ENCODE measurements at regions not wholly inside any gene's neighbourhood (a gene's known extent, or its start where the extent isn't known, plus 50 kb on each side); places are given as distances from the start of the nearest gene placed in this dataset.

GRCh38 chr14:106831322-106831720 lies 1304.9 kb downstream of the TMEM121 start:
- H3K27ac ChIP-seq, result no peak overlapping the region
- TF ChIP-seq, protein P1, sequence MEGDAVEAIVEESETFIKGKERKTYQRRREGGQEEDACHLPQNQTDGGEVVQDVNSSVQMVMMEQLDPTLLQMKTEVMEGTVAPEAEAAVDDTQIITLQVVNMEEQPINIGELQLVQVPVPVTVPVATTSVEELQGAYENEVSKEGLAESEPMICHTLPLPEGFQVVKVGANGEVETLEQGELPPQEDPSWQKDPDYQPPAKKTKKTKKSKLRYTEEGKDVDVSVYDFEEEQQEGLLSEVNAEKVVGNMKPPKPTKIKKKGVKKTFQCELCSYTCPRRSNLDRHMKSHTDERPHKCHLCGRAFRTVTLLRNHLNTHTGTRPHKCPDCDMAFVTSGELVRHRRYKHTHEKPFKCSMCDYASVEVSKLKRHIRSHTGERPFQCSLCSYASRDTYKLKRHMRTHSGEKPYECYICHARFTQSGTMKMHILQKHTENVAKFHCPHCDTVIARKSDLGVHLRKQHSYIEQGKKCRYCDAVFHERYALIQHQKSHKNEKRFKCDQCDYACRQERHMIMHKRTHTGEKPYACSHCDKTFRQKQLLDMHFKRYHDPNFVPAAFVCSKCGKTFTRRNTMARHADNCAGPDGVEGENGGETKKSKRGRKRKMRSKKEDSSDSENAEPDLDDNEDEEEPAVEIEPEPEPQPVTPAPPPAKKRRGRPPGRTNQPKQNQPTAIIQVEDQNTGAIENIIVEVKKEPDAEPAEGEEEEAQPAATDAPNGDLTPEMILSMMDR (IDR thresholded peaks at IDR 0.05), result peak; percentile 60
- TF ChIP-seq ZFX (IDR thresholded peaks at IDR 0.05; ENCODE audit: borderline replicate concordance), result no peak

DNA sequence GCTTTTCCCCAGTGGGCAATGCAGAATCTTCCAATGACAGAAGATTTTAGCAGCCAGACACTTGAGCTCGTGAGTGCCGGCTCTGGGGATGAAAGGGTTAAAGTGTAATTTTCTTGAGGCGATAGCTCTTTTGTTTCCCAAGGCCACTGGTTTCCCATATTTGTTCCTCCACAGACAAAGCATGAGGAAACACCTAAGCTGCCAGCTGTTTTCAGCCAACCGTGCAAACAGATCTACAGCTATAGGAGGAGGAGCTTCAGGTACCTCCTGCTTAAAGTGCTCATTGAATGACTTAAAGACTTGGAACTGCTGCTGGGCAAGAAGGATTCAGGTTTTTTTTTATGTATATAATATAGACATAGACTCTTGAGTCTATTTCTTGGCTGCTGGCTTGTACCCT lies 1311.5 kb downstream of the TMEM121 start:
- H3K27ac ChIP-seq, result no peak overlapping the region

DNA sequence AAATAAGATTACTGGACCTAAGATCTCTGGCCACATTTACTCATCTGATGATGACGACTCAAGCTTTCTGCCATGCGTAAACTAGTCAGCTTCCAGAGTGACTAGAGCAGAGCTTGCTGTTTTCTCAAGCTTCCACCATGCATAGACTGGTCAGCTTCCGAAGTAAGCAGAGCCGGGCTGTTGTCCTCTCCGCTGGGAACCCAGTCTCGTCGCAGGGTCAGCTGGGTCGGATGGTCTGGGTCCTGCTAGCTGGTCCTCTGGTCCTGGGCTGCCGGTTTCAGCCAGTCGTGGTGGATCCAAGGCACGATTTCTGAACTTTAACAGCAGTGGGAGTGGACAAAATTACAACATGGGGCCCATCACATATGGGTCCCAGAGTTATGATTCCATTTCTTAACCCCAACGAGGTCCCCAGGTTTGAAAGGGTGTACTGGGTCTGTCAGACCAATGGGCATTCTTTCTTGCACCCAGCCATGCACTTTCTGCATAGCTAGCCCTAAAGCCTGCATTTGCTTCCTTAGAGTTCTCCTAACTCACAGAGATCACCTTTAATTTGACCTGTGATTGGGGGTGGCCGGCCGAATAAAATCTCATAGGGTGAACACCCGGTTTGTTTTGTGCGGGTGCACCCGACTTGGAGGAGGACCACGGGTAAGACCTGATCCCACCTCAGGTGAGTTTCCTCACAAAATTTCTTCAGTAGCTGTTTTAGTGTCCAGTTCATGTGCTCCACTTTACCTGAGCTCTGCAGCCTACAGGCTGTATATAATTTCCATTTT lies 1312.8 kb downstream of the TMEM121 start:
- TF ChIP-seq, protein P1 (IDR thresholded peaks at IDR 0.05), result no peak
- no peak for TF ChIP-seq ZFX (IDR thresholded peaks at IDR 0.05; ENCODE audit: borderline replicate concordance)
- no peak overlapping the region for H3K27ac ChIP-seq

More for the DNA sequence above, 1311.5 kb downstream of the TMEM121 start:
- TF ChIP-seq, protein P1 (IDR thresholded peaks at IDR 0.05), result no peak
- no peak for TF ChIP-seq ZFX (IDR thresholded peaks at IDR 0.05; ENCODE audit: borderline replicate concordance)

DNA sequence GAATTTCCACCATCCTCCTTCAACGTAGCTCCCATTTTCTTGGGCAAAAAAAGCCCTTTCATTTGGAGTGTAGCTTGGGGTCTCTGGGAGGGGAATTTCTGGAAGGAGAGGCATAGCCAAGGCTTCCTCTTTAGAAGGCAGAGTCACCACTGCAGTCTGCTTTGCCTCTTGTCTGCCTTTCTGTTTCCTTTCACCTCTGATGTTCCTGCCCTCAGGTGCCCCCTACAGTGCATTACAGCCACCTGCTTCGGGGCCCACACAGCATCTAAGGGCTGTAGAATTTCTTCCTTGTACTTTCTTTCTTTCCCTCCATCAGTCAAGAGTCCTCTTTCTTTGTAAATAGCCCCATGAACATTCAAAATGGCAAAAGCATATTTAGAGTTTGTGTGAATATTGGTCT lies 1313.9 kb downstream of the TMEM121 start:
- no peak for TF ChIP-seq ZFX (IDR thresholded peaks at IDR 0.05; ENCODE audit: borderline replicate concordance)
- TF ChIP-seq, protein P1 (IDR thresholded peaks at IDR 0.05), result 0 out of 2 replicates have a peak, but pooled peaks have one; percentile 3
- H3K27ac ChIP-seq, result no peak overlapping the region

DNA sequence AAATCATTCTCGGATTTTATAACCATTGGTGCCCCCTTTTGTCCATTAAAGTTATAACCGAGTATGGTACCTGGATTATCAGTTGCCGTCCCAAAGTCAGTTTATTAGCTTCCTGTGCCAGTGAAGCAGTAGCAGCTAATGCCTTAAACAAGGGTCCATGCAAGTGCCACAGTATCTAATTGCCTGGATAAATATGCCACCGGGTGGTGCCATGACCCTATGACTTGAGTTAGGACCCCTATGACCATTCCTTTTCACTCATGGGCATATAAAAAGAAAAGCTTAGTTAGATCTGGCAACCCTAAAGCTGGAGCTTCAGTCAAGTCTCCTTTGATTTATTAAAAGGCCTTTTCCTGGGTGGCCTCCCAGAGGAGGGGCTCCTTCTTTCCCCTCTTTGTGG lies 1314.6 kb downstream of the TMEM121 start:
- no peak overlapping the region for H3K27ac ChIP-seq
- TF ChIP-seq, protein P1 (IDR thresholded peaks at IDR 0.05), result no peak
- TF ChIP-seq ZFX (IDR thresholded peaks at IDR 0.05; ENCODE audit: borderline replicate concordance), result no peak

GRCh38 chr14:106841701-106842100 lies 1315.3 kb downstream of the TMEM121 start:
- TF ChIP-seq, protein P1 (IDR thresholded peaks at IDR 0.05), result no peak
- TF ChIP-seq ZFX (IDR thresholded peaks at IDR 0.05; ENCODE audit: borderline replicate concordance), result no peak
- H3K27ac ChIP-seq, result no peak overlapping the region

DNA sequence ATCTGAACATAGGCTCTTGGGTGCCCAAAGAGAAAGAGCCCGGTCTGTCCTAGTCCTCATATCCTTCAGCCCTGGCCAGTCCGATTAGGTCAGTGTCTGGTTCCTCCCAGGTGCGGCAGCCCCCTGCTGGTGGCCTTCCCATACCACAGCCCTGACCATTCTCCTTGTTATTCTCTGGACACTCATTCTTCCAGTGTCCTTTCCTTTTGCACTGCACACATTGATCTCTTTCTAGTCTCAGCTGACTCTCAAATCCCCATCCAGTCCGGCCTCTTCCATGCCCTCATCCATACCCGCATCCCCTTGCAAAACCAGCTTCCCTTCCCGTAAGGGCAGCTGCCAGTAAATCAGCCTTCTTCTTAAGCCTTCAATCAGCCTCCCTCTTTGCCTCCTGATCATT lies 1316.3 kb downstream of the TMEM121 start:
- no peak for TF ChIP-seq ZFX (IDR thresholded peaks at IDR 0.05; ENCODE audit: borderline replicate concordance)
- TF ChIP-seq, protein P1 (IDR thresholded peaks at IDR 0.05), result peak; percentile 77
- H3K27ac ChIP-seq, result peak overlapping the region; percentile 96

Measured in 22Rv1 (cell line).